NOMO-1 (cell line): ENCODE measurements at regions not wholly inside any gene's neighbourhood (a gene's known extent, or its start where the extent isn't known, plus 50 kb on each side); places are given as distances from the start of the nearest gene placed in this dataset.

Source experiments
- DNase-seq, 2 experiments: peaks; one replicate each; lab custom pipeline; 2025; ENCODE audit not compliant: unreplicated experiment in 2 of 2; lab: John Stamatoyannopoulos, UW

GRCh38 chr17:15177343-15177742 lies 87.8 kb downstream of the PMP22 start:
- DNase-seq: no peak

GRCh38 chr17:15175356-15175755 lies 89.8 kb downstream of the PMP22 start:
- no peak for DNase-seq

GRCh38 chr17:15171167-15172047 lies 93.7 kb downstream of the PMP22 start:
- DNase-seq: peak; percentile 28 to 31

GRCh38 chr17:15169676-15170075 lies 95.5 kb downstream of the PMP22 start:
- no peak for DNase-seq

GRCh38 chr17:15168379-15168778 lies 96.7 kb downstream of the PMP22 start:
- no peak for DNase-seq

- no peak for DNase-seq
These were observed 103.7 kb downstream of the PMP22 start for GRCh38 chr17:15161395-15161794.

- no peak for DNase-seq
These were observed 108.1 kb downstream of the PMP22 start for GRCh38 chr17:15157051-15157450.

GRCh38 chr17:15154618-15155017 lies 110.5 kb downstream of the PMP22 start:
- no peak for DNase-seq

- DNase-seq: no peak
These were observed 119.5 kb downstream of the PMP22 start for GRCh38 chr17:15145621-15146020.

- no peak for DNase-seq
These were observed 121.6 kb downstream of the PMP22 start for GRCh38 chr17:15143524-15143923.

GRCh38 chr17:15134363-15134762 lies 130.8 kb downstream of the PMP22 start:
- no peak for DNase-seq

GRCh38 chr17:15133826-15134225 lies 131.3 kb downstream of the PMP22 start:
- DNase-seq: no peak

- no peak for DNase-seq
These were observed 132.0 kb downstream of the PMP22 start for GRCh38 chr17:15133143-15133542.

GRCh38 chr17:15130426-15130825 lies 134.7 kb downstream of the PMP22 start:
- no peak for DNase-seq

GRCh38 chr17:15129986-15130385 lies 135.1 kb downstream of the PMP22 start:
- no peak for DNase-seq

- DNase-seq: no peak
These were observed 140.4 kb downstream of the PMP22 start for GRCh38 chr17:15124746-15125145.

GRCh38 chr17:15124264-15124595 lies 140.9 kb downstream of the PMP22 start:
- DNase-seq: no peak

- no peak for DNase-seq
These were observed 141.4 kb downstream of the PMP22 start for GRCh38 chr17:15123593-15124263.

GRCh38 chr17:15122857-15123256 lies 142.3 kb downstream of the PMP22 start:
- no peak for DNase-seq

GRCh38 chr17:15121426-15121825 lies 143.7 kb downstream of the PMP22 start:
- DNase-seq: no peak

GRCh38 chr17:15119968-15120367 lies 145.2 kb downstream of the PMP22 start:
- no peak for DNase-seq

GRCh38 chr17:15117239-15117638 lies 147.9 kb downstream of the PMP22 start:
- no peak for DNase-seq
